ENCODE measurements at regions not wholly inside any gene's neighbourhood (a gene's known extent, or its start where the extent isn't known, plus 50 kb on each side); places are given as distances from the start of the nearest gene placed in this dataset.

DNA sequence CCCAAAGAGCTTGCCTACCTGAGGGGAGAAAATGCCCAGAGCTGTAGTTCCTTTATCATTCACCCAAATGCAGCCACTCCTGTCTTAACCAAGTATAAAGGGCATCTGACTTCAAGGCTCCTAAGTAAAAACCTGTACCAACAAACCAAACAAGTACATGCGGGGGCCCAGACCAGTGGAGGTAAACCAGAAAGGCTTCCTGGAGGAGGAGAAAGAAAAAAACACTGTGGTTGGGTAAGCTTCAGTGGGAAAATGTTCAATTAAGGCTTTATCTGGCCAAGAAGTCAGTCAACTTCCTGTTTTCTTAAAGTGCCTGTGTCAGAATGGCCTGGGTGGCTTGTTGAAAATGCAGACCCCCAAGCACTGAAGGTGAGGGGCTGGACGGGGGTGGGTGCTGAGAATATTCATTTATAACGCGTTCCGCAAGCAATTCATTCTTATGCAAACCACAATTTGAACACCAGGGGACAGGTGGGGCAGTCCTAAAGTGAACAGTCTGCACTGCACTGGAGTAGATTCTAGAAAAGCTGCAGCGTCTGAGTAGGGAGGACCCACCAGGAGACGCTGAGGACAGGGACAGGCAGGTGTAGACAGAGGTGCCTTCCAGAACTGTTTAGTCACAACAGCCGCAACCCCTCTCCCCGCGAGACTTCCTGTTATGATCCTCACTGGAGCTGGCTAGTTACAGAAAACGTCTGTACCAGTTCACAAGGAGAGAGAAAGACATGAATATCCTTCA lies 467.1 kb downstream of the SOX9 start:
- Histone ChIP-seq H3K4me1 (ENCODE audit: control insufficient read depth in 1 of 2, extremely low read depth in 1 of 2, insufficient read depth in 2 of 2, low read length in 2 of 2) (peaks cover 22 to 28% of the 10 kb centered on the region in 2 experiments), H3K36me3 (ENCODE audit: control insufficient read depth in 2 of 2, extremely low read depth in 1 of 2, insufficient read depth in 1 of 2, low read length in 1 of 2) (no peaks in the 10 kb centered on the region), H3K27ac (ENCODE audit: low read length) (no peak overlapping the region), H3K9me3 (no peaks in the 10 kb centered on the region), H3K4me3 (ENCODE audit: control insufficient read depth in 1 of 2, extremely low read depth in 1 of 2, low read length in 1 of 2) (no peak overlapping the region), H3K27me3 (replicated peaks in 1 of 2; ENCODE audit: control insufficient read depth in 2 of 2, extremely low read depth in 1 of 2, insufficient read depth in 2 of 2, low read length in 1 of 2) (peaks cover 0 to 36% of the 10 kb centered on the region in 2 experiments)
- Mint-ChIP-seq H3K4me3 (peak overlapping the region; percentile 13 to 59 (median 18)), H3K4me1 (peaks cover 28 to 50% (median 33%) of the 10 kb centered on the region in 3 donors), H3K27me3 (peaks cover 18 to 35% of the 10 kb centered on the region in 2 donors), H3K27ac (peak overlapping the region; percentile 72 to 87), H3K9me3 (no peaks in the 10 kb centered on the region), H3K36me3 (no peaks in the 10 kb centered on the region)
- POLR2A ChIA-PET, result interaction anchor here in 1 of 2 donors (0.6 kb wide), 1 partner anchor 788 kb away, joined by 5 read pairs; no protein-coding TSS in a partner anchor
- CTCF ChIA-PET, result no interaction called here
- ATAC-seq (replicated peaks in 1 of 4), result peak in 3 of 4 experiments; percentile 29 to 39 (median 38)
- DNase-seq, result peak in 2 of 35 experiments; percentile 4 to 17
- 0% methylated on average over 1 of the region's 11 CpGs for WGBS (ENCODE audit: insufficient coverage)

DNA sequence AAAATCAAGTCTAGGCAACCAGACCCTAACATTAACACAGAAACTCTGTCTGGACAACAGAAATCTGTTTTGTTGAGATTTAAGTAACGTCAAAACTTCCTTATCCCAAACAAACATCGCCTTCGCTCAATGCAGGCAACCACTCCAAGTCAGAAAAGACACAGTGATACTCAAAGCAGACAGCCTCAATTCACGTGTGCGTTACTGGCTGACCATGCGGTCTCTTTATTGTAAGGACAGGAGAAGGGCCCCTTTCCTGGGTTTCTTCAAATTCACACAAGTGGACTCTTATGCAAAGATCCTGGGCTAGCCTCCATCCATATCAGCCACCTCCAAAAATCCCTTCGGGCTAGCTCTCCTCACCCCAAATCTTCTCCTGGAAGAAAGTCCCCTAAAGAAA lies 467.7 kb downstream of the SOX9 start:
- 87% methylated on average over 6 of the region's 7 CpGs for WGBS (ENCODE audit: insufficient coverage)
- no peaks in the 10 kb centered on the region for H3K36me3 ChIP-seq (ENCODE audit: control insufficient read depth in 2 of 2, extremely low read depth in 1 of 2, insufficient read depth in 1 of 2, low read length in 1 of 2)
- no peak for DNase-seq
- ChIA-PET CTCF (interaction anchor here in 1 of 2 donors (0.6 kb wide), 1 partner anchor 758 kb away, joined by 6 read pairs; no protein-coding TSS in a partner anchor), POLR2A (no interaction called here)
- Mint-ChIP-seq H3K36me3 (no peaks in the 10 kb centered on the region), H3K9me3 (no peaks in the 10 kb centered on the region), H3K27me3 (peaks cover 22 to 36% of the 10 kb centered on the region in 2 donors), H3K4me3 (peak overlapping the region in 2 of 3 donors; percentile 18 to 59), H3K27ac (peak overlapping the region; percentile 72 to 87), H3K4me1 (peaks cover 28 to 53% (median 33%) of the 10 kb centered on the region in 3 donors)
- no peak for ATAC-seq (replicated peaks in 1 of 4)
- no peaks in the 10 kb centered on the region for H3K9me3 ChIP-seq
- H3K27me3 ChIP-seq (replicated peaks in 1 of 2; ENCODE audit: control insufficient read depth in 2 of 2, extremely low read depth in 1 of 2, insufficient read depth in 2 of 2, low read length in 1 of 2), result peaks cover 0 to 34% of the 10 kb centered on the region in 2 experiments
- H3K4me3 ChIP-seq (ENCODE audit: control insufficient read depth in 1 of 2, extremely low read depth in 1 of 2, low read length in 1 of 2), result no peak overlapping the region
- H3K27ac ChIP-seq (ENCODE audit: low read length), result no peak overlapping the region
- peaks cover 22 to 28% of the 10 kb centered on the region in 2 experiments for H3K4me1 ChIP-seq (ENCODE audit: control insufficient read depth in 1 of 2, extremely low read depth in 1 of 2, insufficient read depth in 2 of 2, low read length in 2 of 2)

DNA sequence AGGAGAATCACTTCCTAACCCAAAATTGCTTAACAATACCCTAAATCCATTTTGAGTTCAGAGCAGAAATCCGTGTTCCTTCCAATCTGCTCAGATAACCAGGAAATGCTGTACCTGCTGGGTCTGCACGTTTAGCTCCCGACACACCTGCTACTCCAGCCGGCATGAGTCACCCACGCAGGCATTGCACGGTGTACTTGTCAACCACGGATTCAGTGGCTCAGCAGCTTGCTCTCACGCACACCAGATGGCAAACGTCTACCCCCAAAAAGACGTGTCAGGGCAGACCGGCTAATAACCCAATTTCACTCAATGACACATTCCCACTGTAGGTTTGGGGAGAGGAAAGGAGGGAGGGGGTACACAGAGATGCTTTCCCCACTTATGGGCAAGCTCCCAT lies 468.1 kb downstream of the SOX9 start:
- Histone ChIP-seq H3K4me3 (ENCODE audit: control insufficient read depth in 1 of 2, extremely low read depth in 1 of 2, low read length in 1 of 2) (no peak overlapping the region), H3K9me3 (no peaks in the 10 kb centered on the region), H3K27me3 (replicated peaks in 1 of 2; ENCODE audit: control insufficient read depth in 2 of 2, extremely low read depth in 1 of 2, insufficient read depth in 2 of 2, low read length in 1 of 2) (peaks cover 0 to 34% of the 10 kb centered on the region in 2 experiments), H3K4me1 (ENCODE audit: control insufficient read depth in 1 of 2, extremely low read depth in 1 of 2, insufficient read depth in 2 of 2, low read length in 2 of 2) (peaks cover 22 to 28% of the 10 kb centered on the region in 2 experiments), H3K36me3 (ENCODE audit: control insufficient read depth in 2 of 2, extremely low read depth in 1 of 2, insufficient read depth in 1 of 2, low read length in 1 of 2) (no peaks in the 10 kb centered on the region), H3K27ac (ENCODE audit: low read length) (no peak overlapping the region)
- H3K27ac Mint-ChIP-seq, result peak overlapping the region; percentile 14 to 87
- 76% methylated on average over 7 of the region's 11 CpGs for WGBS (ENCODE audit: insufficient coverage)
- H3K4me1 Mint-ChIP-seq, result peaks cover 28 to 53% (median 33%) of the 10 kb centered on the region in 3 donors
- H3K27me3 Mint-ChIP-seq, result peaks cover 26 to 36% of the 10 kb centered on the region in 2 donors
- ChIA-PET POLR2A (no interaction called here), CTCF (interaction anchor here in 1 of 2 donors (0.6 kb wide), 1 partner anchor 757 kb away, joined by 6 read pairs; no protein-coding TSS in a partner anchor)
- DNase-seq, result peak in 1 of 35 experiments; percentile 36
- no peaks in the 10 kb centered on the region for H3K36me3 Mint-ChIP-seq
- H3K4me3 Mint-ChIP-seq, result peak overlapping the region in 1 of 3 donors; percentile 59
- no peak for ATAC-seq (replicated peaks in 1 of 4)
- H3K9me3 Mint-ChIP-seq, result no peaks in the 10 kb centered on the region

DNA sequence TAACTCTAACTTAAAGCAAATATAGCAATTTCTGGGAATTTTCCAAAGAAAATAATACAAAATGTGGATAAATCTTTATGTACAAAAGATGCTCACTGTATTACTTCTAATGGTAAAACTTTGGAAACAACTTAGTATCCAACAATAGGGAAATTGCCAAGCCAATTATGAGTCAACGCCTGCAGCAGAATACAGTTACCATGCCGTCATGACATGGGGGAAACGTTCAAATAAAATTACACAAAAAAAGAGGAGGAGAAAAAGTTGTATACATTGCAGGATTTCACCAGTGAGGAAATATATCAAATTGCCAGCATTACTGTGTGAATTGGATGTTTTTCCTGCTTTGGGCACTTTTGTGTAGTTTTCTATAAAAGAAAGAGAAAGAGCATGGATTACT lies 469.6 kb downstream of the SOX9 start:
- peaks cover 28 to 49% (median 33%) of the 10 kb centered on the region in 3 donors for H3K4me1 Mint-ChIP-seq
- CTCF ChIA-PET, result no interaction called here
- H3K36me3 ChIP-seq (ENCODE audit: control insufficient read depth in 2 of 2, extremely low read depth in 1 of 2, insufficient read depth in 1 of 2, low read length in 1 of 2), result no peaks in the 10 kb centered on the region
- peaks cover 33 to 37% of the 10 kb centered on the region in 2 donors for H3K27me3 Mint-ChIP-seq
- H3K36me3 Mint-ChIP-seq, result no peaks in the 10 kb centered on the region
- DNase-seq, result no peak
- ATAC-seq (replicated peaks in 1 of 4), result no peak
- whole genome bisulfite sequencing (ENCODE audit: insufficient coverage), result 81% methylated on average over 3 of the region's 3 CpGs
- H3K27ac ChIP-seq (ENCODE audit: low read length), result no peak overlapping the region
- H3K4me3 Mint-ChIP-seq, result peak overlapping the region in 2 of 3 donors; percentile 85 to 88
- H3K4me1 ChIP-seq (ENCODE audit: control insufficient read depth in 1 of 2, extremely low read depth in 1 of 2, insufficient read depth in 2 of 2, low read length in 2 of 2), result peaks cover 22 to 28% of the 10 kb centered on the region in 2 experiments
- peak overlapping the region in 1 of 2 donors; percentile 15 for H3K27ac Mint-ChIP-seq
- H3K9me3 ChIP-seq, result no peaks in the 10 kb centered on the region
- H3K4me3 ChIP-seq (ENCODE audit: control insufficient read depth in 1 of 2, extremely low read depth in 1 of 2, low read length in 1 of 2), result no peak overlapping the region
- POLR2A ChIA-PET, result no interaction called here
- no peaks in the 10 kb centered on the region for H3K9me3 Mint-ChIP-seq
- peaks cover 0 to 38% of the 10 kb centered on the region in 2 experiments for H3K27me3 ChIP-seq (replicated peaks in 1 of 2; ENCODE audit: control insufficient read depth in 2 of 2, extremely low read depth in 1 of 2, insufficient read depth in 2 of 2, low read length in 1 of 2)

- H3K27ac ChIP-seq (ENCODE audit: low read length), result no peak overlapping the region
- WGBS (ENCODE audit: insufficient coverage), result 51% methylated on average over 6 of the region's 9 CpGs
- H3K36me3 ChIP-seq (ENCODE audit: control insufficient read depth in 2 of 2, extremely low read depth in 1 of 2, insufficient read depth in 1 of 2, low read length in 1 of 2), result no peaks in the 10 kb centered on the region
- Mint-ChIP-seq H3K4me3 (peak overlapping the region; percentile 80 to 88 (median 85)), H3K9me3 (no peaks in the 10 kb centered on the region), H3K36me3 (no peaks in the 10 kb centered on the region), H3K27ac (no peak overlapping the region), H3K27me3 (peaks cover 33 to 41% of the 10 kb centered on the region in 2 donors), H3K4me1 (peaks cover 28 to 47% (median 33%) of the 10 kb centered on the region in 3 donors)
- POLR2A ChIA-PET, result no interaction called here
- H3K27me3 ChIP-seq (replicated peaks in 1 of 2; ENCODE audit: control insufficient read depth in 2 of 2, extremely low read depth in 1 of 2, insufficient read depth in 2 of 2, low read length in 1 of 2), result peaks cover 0 to 38% of the 10 kb centered on the region in 2 experiments
- CTCF ChIA-PET, result no interaction called here
- no peak overlapping the region for H3K4me3 ChIP-seq (ENCODE audit: control insufficient read depth in 1 of 2, extremely low read depth in 1 of 2, low read length in 1 of 2)
- no peak for ATAC-seq (replicated peaks in 1 of 4)
- DNase-seq, result no peak
- no peaks in the 10 kb centered on the region for H3K9me3 ChIP-seq
- peaks cover 22 to 28% of the 10 kb centered on the region in 2 experiments for H3K4me1 ChIP-seq (ENCODE audit: control insufficient read depth in 1 of 2, extremely low read depth in 1 of 2, insufficient read depth in 2 of 2, low read length in 2 of 2)
Measured at GRCh38 chr17:72590882-72591281, 470.1 kb downstream of the SOX9 start.

DNA sequence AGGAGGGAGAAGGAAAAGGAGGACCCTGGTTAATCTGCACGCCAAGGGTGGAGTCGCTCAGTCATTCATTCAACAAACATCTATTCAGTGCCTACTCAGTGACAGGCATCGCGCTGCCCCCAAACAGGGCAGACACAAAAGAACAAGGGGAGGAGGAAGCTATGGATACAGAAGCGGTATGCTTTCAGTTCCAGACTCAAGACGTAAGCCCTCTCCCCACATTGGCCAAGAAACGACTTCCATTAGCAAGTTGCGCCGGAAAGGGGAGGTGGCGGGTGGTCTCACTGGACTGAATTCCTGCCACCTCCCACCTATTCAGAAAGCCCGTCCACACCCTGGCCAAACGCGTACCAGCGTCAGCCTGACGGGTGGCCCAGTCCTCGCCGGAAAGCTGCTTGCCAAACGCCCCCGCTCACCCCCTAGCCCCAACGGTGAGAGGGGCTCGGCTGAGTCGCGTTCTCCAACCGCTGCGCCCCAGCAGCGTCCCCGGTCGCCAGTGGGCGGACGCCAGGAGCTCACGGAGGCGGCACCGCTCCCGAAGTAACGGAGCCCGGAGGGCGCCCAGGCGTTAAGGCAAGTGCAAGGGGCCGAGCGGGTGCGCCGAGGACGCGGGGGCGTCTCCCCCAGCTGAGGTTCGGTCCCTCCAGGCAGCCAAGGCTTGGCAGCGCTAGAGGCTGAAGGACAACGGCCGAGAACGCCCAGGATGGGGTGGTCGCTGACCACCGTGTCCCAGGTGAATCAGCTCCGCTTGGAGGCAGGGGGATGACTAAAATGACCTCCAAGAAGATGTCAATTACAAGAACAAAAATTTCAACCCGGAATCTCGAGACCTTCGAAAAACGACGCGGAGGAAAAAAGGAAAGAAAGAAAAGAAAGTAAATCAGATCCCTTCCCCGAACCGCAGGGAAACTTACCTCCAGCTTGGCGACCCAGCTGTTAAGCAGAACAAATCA lies 470.7 kb downstream of the SOX9 start:
- Histone ChIP-seq H3K36me3 (ENCODE audit: control insufficient read depth in 2 of 2, extremely low read depth in 1 of 2, insufficient read depth in 1 of 2, low read length in 1 of 2) (no peaks in the 10 kb centered on the region), H3K9me3 (no peaks in the 10 kb centered on the region), H3K27me3 (replicated peaks in 1 of 2; ENCODE audit: control insufficient read depth in 2 of 2, extremely low read depth in 1 of 2, insufficient read depth in 2 of 2, low read length in 1 of 2) (peaks cover 0 to 38% of the 10 kb centered on the region in 2 experiments), H3K27ac (ENCODE audit: low read length) (no peak overlapping the region), H3K4me1 (ENCODE audit: control insufficient read depth in 1 of 2, extremely low read depth in 1 of 2, insufficient read depth in 2 of 2, low read length in 2 of 2) (peaks cover 22 to 28% of the 10 kb centered on the region in 2 experiments), H3K4me3 (ENCODE audit: control insufficient read depth in 1 of 2, extremely low read depth in 1 of 2, low read length in 1 of 2) (peak overlapping the region; percentile 37 to 91)
- DNase-seq (no peak), ATAC-seq (replicated peaks in 1 of 4) (no peak)
- 1% methylated on average over 41 of the region's 62 CpGs for WGBS (ENCODE audit: insufficient coverage)
- POLR2A ChIA-PET, result no interaction called here
- Mint-ChIP-seq H3K27ac (peak overlapping the region in 1 of 2 donors; percentile 55), H3K36me3 (no peaks in the 10 kb centered on the region), H3K9me3 (no peaks in the 10 kb centered on the region), H3K27me3 (peaks cover 33 to 41% of the 10 kb centered on the region in 2 donors), H3K4me1 (peaks cover 28 to 46% (median 33%) of the 10 kb centered on the region in 3 donors), H3K4me3 (peak overlapping the region; percentile 80 to 88 (median 85))
- CTCF ChIA-PET, result no interaction called here
